Esophagus squamous epithelium (tissue), 4 donors: ENCODE measurements at regions not wholly inside any gene's neighbourhood (a gene's known extent, or its start where the extent isn't known, plus 50 kb on each side); places are given as distances from the start of the nearest gene placed in this dataset.

Source experiments
- POLR2A ChIP-seq, 4 donors: fragments of 450-650 bp; IDR thresholded peaks; one replicate each; pipeline ENCODE4 v1.6.1; 2017; ENCODE audit warnings: antibody characterized with exemption in 4 of 4, mild to moderate bottlenecking in 4 of 4, moderate library complexity in 3 of 4
- TF ChIP-seq, protein P1 (sequence below), 6 experiments: fragments of 450-650 bp in 4 of 6; fragments of 200-600 bp in 2 of 6; sonication (generic) in 2 of 6; IDR thresholded peaks; one replicate each; pipeline ENCODE4 v1.5.1; 2016 to 2019; ENCODE audit warnings: antibody characterized with exemption in 6 of 6, mild to moderate bottlenecking in 4 of 6, moderate library complexity in 4 of 6

- TF ChIP-seq POLR2A (IDR thresholded peaks at IDR 0.05): no peak
- TF ChIP-seq, protein P1, sequence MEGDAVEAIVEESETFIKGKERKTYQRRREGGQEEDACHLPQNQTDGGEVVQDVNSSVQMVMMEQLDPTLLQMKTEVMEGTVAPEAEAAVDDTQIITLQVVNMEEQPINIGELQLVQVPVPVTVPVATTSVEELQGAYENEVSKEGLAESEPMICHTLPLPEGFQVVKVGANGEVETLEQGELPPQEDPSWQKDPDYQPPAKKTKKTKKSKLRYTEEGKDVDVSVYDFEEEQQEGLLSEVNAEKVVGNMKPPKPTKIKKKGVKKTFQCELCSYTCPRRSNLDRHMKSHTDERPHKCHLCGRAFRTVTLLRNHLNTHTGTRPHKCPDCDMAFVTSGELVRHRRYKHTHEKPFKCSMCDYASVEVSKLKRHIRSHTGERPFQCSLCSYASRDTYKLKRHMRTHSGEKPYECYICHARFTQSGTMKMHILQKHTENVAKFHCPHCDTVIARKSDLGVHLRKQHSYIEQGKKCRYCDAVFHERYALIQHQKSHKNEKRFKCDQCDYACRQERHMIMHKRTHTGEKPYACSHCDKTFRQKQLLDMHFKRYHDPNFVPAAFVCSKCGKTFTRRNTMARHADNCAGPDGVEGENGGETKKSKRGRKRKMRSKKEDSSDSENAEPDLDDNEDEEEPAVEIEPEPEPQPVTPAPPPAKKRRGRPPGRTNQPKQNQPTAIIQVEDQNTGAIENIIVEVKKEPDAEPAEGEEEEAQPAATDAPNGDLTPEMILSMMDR (IDR thresholded peaks at IDR 0.05): no peak
These were observed 850.8 kb downstream of the EPHA7 start for GRCh38 chr6:92568541-92568940.
